ENCODE measurements at regions not wholly inside any gene's neighbourhood (a gene's known extent, or its start where the extent isn't known, plus 50 kb on each side); places are given as distances from the start of the nearest gene placed in this dataset.
"Not testable (repeated sequence)": the region's sequence is repeated elsewhere in the genome, so short reads cannot be mapped to it uniquely, and the experiment has no call there.

DNA sequence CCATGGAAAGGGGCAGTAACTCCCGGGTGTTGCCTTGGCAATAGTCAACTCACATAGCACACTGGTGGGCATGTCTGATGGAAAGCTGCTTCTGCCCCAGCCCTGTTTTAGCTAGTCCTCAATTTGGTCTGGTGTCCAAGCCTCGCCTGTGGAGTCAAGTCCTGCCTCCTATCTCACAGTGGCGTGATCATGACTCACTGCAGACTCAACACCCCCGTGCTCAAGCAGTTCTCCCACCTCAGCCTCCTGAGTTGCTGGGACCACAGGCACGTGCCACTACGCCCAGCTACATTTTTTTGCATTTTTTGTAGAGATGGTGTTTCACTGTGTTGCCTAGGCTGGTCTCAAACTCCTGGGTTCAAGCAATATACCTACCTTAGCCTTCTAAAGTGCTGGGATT, 218.9 kb upstream of the FRG2C start:
- DNase-seq (ENCODE audit: low read depth): not testable (repeated sequence)

DNA sequence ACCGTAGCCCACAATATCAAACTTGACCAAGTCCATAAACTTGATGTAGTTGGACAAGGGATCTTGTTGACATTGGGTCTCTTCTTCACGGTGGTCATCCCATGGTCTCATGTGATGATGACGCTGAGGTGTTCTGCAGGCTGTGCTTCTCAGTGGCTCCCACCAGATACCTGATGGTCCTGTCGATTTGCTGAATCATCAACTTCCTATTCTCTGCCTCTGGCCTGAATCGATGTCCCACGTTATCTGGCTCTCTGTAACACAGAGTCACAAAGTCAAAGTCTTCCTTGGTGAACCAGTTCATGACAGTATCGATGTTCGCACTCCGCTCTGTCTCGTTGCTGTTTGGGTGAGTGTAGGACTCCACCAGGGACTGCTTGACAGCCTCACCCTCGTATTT, 217.2 kb upstream of the FRG2C start:
- not testable (repeated sequence) for DNase-seq (ENCODE audit: low read depth)

DNA sequence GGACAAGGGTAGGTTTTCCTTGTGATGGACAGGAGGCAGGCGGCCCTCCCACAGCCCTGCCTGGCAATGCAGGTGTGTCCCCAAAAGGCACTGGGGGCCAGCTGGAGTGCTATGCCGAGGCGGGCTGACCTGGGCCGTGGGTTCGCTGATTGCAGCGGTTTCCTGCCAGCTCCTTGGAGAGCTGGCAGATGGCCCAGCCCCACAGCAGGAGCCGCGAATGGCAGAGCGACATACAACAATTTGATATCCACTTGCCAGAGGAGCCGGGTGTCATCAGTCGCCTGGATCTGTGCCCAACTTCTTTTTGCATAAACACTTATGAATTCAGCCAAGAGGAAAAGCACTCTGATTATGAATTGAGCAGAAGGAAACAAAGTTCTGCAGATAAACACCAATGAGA, 210.8 kb upstream of the FRG2C start:
- DNase-seq (ENCODE audit: low read depth): not testable (repeated sequence)

DNA sequence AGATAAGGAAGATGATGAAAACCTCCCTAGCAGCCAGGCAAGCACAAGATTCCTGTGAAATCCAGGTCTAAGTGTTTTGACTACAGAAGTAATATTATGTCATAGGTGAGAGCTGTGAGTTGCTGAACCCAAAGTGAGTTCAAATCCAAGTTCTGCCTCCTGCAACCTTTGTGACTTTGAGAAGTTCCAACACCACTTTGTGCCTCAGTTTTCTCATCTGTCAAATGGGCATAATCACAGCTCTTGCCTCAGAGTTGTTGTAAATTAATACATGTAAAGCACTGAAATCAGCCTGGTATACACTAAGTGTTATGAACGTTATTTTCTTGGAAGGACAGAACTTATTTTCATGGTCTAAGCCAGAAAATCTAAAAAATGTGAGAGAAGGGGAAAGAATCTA, 210.3 kb upstream of the FRG2C start:
- not testable (repeated sequence) for DNase-seq (ENCODE audit: low read depth)

DNA sequence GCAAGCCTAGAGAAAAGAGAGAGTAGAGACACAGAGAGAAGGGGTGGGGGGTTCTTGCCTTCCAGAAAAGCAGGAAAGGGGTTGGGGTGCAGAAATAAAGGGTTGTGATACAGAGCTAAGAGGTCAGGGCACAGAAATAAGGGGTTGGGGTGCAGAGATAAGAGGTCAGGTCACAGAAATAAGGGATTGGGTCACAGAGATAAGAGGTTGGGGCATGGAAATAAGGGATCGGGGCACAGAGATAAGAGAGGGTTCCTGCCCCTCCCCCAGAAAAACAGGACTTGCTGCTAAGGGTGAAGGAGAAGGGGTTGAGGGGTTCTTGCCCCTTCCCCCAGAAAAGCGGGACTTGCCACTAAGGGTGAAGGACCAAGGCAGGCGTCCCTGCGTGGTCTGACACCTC, 189.6 kb upstream of the FRG2C start:
- not testable (repeated sequence) for DNase-seq (ENCODE audit: low read depth)

DNA sequence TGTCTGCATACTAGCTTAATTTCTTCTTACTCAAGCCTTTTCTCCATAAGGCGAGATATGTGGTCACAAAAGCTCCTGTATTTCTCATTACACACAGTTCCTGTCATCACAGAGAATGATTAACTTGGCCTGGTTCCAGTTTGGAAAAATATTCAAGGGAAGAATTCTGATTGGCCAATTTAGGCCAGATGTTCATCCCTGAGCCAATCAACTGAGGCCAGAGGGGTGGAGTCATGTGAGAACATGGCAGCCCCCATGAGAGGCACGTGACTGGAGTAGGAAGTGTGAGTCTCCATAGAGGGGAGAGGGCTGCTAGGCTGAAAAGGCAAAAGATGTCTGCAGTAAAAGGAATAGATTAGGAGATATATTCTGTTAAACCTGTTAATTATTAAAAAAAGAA, 167.5 kb upstream of the FRG2C start:
- DNase-seq (ENCODE audit: low read depth): not testable (repeated sequence)

DNA sequence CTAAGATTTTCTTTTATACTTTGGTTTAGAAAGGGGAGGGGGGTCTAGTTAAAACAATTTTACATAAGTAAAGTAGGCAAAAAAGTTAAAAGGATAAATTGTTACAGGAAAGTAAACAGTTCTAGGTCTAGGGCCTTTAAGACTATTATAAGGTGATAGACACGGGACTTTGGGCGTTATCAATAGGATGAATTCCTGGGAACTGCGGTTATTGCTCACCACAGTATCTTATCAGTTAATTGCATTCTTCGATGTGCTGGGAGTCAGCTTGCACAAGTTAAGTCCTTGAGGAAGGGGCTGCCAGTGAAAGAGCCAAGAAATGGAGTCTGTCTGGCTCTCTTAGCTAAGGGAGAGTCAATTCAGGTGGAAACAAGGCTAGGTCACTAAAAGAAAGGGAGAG, 163.8 kb upstream of the FRG2C start:
- not testable (repeated sequence) for DNase-seq (ENCODE audit: low read depth)

DNA sequence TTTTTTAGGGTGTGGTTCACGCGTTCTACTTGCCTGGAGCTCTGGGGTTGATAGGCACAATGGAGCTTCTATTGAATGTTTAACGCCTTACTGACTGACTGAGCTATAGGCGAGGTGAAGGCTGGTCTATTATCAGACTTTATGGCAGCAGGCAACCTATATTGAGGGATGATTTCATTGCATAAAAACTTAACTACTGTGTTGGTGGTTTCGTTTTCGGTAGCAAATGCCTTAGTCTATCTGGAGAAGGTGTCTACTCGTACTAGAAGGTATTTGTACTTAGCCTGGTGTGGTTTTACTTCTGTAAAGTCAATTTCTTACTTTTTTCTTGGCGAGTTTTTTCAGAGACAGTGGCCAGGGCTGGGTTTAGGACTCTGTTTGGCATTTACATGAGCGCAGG, 162.0 kb upstream of the FRG2C start:
- not testable (repeated sequence) for DNase-seq (ENCODE audit: low read depth)

DNA sequence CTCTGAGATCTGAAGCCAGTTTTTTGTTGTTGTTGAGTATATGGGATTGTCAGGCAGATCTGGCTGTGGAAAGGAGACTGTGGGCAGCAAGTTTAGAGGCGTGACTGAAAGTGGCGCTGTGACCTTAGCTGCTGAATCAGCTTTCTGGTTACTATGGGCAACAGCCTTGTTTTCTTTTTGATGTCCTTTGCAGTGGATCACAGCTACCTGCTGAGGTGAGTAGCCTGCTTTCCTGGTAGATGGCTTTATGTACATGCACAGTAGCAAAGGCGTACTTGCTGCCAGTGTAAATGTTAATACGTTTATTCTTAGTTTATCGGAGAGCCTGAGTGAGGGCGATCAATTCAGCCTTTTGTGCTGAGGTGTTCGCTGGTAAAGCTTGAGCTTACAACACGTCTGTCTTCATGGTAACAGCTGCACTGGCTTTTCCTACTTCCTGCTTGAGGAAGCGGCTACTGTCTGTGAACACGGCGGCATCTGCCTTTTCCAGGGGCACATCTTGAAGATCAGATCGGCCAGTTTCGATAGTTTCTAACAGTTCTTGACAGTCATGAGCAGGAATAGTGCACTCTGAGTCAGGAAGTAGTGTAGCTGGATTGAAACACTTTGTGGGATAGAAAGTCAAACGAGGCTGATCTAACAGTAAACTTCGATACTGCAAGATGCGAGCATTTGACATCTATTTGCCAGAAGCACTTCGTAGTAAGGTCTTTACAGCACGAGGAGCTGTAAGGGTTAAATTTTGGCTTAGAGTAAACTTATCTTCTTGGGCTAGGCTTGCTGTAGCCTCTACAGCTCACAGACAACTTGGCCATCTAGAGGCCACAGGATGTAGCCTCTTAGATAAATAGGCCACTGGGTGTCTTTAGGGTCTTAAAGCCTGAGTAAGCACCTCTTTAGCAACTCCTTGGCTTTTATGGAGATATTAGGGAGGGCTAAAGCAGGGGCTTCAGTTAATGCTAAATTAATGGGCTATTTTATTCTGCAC, 161.1 kb upstream of the FRG2C start:
- not testable (repeated sequence) for DNase-seq (ENCODE audit: low read depth)

DNA sequence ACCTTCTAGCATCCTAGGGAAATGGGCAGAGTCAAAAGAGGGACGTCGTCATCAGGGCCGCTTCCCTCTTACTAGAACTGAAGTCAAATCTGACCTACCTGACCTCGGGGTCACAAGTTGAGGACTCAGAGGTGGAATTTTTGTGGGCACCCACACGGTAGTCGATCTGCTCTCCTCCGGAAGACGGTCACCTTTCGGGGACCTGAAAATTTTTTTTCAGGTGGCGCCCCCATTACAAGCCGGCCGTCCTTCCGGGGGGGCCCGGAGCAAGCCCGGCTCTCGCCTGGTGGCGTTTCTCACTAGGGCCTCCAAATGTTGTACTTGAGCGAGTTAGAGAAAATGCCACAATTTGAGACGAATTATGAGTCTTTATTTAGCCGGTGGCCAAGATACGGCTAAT, 157.5 kb upstream of the FRG2C start:
- no peak for DNase-seq (ENCODE audit: low read depth)

DNA sequence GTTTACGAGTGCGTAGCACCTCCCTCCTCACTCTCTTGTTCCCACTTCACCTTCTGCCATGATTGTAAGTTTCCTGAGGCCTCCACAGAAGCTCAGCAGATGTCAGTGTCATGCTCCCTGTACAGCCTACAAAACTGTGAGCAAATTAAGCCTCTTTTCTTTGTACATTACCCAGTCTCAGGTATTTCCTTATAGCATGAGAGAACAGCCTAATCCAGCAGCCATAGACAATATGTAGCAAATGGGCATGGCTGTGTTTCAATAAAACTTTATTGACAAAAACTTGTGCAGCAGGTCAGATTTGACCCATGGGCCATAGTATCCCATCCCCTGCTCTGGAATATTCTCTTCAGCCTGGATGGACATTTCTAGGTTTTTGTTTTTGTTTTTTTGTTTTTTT, 156.2 kb upstream of the FRG2C start:
- DNase-seq (ENCODE audit: low read depth): not testable (repeated sequence)

DNA sequence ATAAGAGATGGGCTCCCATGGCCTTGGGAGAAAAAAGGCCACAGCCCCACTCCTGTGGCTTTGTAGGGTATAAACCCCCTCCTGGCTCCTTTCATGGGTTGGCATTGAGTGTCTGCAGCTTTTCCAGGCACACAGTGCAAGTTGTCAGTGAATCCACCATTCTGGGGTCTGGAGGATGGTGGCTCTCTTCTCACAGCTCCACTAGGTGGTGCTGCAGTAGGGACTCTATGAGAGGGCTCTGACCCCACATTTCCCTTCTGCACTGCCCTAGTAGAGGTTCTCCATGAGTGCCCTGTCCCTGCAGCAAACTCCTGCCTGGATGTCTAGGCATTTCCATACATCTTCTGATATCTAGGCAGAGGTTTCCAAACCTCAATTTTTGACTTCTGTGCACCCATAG, 136.5 kb upstream of the FRG2C start:
- not testable (repeated sequence) for DNase-seq (ENCODE audit: low read depth)

DNA sequence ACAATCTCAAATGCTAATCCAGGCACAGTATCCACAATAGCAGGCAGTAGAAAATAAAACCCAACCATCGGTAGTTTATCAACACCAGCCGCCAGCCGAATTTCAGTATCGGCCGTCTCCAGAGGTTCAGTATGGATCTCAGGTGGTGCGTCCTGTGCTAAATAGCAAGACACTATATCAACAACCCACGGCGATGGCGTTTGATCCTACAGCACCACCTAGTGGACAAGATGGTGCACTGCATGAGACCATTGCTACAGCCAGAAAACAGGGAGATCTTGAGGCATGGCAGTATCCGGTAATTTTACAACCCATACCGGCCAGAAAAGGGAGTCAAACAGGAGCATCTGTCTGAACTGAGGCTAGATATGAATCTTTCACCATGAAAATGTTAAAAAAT, 112.0 kb upstream of the FRG2C start:
- not testable (repeated sequence) for DNase-seq (ENCODE audit: low read depth)

DNA sequence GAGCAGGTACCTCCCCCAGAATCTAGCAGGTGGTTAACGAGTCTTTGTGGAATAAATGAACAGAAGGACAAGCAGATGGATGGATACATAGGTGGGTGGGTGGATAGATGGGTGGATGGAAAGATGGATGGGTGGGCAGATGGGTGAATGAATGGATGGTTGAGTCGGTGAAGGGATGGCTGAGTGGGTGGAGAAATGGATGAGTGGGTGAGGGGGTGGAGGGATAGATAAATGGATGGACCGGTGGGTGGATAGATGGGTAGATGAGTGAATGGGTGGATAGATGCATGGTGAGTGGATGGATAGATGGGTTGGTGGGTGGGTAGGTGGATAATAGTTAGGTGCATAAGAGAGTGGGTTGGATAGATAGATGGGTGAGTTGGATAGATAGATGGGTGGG, 99.7 kb upstream of the FRG2C start:
- DNase-seq (ENCODE audit: low read depth): not testable (repeated sequence)

DNA sequence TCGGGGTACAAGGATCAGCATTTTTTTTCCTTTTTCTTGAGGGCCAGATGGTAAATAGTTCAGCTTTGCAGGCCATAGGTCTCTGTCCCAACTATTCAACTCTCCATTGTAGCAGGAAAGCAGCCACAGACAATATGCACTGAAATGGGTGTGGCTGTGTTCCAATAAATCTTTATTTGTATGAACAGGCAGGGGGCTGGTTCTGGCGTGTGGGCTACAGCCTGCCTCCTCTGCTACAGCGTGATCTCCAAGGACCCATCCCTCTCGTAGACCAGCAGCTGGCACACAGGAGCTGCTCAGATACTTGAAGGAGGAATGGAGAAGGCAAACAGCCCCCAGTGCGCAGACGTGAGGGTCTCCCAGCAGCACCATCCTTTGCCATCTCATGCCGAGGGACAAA, 91.8 kb upstream of the FRG2C start:
- not testable (repeated sequence) for DNase-seq (ENCODE audit: low read depth)

DNA sequence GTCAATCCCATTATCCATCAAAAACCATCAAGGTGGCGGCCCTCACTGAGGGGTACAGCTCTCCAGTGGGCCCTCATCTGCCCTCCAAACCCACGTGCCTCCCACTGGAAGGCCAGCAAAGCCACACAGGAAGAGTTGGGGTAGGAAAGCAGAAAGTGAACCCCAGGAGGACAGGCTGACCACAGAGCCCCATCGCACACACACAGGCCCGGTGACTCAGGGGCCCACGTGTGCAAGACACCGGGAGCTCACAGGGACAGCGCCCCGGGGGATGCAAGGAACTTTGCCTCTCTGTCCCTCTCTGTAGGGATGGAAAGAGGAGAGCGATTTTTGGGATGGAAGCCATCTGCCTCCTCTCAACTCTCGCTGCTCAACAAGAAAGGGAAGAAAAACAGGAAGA, 85.0 kb upstream of the FRG2C start:
- not testable (repeated sequence) for DNase-seq (ENCODE audit: low read depth)

DNA sequence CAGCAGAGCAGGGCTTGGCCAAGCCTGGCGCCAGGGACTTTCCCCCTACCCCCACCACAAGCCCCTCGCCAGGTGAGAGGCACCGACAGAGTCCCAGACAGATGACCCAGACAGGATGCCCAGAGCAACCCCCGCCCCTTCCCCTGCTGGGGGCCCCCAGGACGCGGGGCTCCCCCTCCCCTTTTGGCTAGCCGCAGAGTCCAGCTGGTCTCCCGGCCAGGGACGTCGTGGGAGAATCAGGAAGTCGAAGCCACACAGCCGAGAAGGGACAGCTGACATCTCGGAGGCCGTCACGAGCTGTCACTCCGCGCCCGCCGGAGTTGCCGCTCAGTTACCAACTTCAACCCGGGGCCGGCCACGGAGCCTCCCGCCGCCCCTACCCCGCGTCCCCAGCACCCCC, 84.6 kb upstream of the FRG2C start:
- not testable (repeated sequence) for DNase-seq (ENCODE audit: low read depth)

DNA sequence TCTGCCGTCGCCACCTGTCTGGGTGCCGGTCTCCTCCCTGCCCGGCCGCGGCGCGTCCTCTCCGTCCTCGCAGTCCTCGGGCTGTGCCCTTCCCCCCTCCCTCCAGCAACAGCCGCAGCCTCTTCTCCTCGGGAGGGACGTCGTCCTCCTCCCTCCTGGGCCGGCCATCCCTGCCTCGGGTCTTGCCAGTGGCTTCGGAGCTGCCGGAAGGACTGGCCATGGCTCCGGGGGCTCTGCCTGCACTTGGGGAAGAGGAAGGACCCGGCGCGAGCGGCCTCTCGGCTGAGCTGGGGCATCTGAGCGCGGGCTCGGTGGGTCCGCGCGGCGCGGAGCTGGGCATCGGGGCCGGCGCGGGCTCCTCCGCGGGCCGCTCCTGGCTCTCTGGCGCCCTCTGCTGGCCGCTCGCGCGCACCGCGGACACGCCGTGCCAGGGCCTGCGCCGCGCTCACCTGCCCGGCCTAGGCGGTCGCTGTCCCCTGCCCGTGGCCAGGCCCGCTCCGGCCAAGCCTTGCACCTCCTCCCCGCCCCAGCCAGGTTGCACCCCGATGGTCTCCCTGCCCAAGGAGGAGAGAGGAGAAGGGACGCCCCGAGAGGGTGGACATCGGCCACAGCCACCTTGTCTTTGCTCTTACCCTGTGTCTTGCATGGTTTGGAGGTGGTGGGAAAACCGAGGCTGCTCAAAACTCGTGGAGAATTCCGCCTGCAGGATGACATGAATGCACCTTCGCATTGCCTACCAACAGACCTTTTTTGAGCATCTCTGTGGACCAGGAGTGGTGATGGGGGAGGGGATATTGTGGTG, 83.9 kb upstream of the FRG2C start:
- peak; percentile 9 for DNase-seq (ENCODE audit: low read depth)

DNA sequence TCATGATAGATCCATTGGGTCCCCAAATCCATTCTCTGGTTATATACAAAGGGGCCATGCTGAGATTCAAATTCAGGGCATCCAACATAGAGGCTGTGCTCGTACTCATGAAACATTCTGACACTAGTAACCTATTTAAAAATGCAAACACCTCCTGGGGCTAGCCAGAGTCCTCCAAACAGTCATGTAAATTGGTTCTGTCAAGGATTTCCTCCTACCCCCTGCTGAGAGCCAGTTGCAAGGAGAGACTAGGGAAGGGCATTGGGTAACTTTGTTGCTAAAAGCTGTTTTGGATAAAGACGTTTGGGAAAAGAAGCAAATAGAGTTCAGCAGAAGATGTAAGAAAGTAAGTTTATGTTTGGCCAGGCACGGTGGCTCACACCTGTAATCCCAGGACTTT, 81.6 kb upstream of the FRG2C start:
- DNase-seq (ENCODE audit: low read depth): not testable (repeated sequence)

DNA sequence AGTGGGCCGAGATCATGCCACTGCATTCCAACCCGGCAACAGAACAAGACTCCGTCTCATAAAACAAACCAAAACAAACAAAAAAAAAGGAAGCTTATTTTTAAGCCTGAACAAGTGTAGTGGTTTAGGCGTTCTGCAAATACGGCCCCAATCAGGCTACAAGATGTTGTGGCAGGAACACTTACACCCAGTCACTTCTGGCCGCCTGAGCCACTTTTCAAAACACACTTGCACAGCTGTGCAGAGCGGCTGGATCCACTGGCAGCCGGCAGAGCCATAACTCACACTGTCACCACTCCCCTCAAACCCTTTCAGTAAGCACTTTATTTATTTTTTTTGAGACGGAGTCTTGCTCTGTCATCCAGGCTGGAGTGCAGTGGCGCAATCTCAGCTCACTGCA, 81.0 kb upstream of the FRG2C start:
- DNase-seq (ENCODE audit: low read depth): not testable (repeated sequence)

DNA sequence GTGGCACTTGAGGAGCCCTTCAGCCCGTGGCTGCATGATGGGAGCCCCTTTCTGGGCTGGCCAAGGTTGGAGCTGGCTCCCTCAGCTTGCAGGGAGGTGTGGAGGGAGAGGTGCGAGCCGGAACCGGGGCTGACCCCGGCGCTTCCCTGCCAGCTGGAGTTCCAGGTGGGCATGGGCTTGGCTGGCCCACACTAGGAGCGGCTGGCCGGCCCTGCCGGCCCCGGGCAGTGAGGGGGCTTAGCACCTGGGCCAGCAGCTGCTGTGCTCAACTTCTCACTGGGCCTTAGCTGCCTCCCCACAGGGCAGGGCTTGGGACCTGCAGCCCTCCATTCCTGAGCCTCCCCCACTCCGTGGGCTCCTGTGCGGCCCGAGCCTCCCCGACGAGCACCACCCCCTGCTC, 76.4 kb upstream of the FRG2C start:
- DNase-seq (ENCODE audit: low read depth): not testable (repeated sequence)

DNA sequence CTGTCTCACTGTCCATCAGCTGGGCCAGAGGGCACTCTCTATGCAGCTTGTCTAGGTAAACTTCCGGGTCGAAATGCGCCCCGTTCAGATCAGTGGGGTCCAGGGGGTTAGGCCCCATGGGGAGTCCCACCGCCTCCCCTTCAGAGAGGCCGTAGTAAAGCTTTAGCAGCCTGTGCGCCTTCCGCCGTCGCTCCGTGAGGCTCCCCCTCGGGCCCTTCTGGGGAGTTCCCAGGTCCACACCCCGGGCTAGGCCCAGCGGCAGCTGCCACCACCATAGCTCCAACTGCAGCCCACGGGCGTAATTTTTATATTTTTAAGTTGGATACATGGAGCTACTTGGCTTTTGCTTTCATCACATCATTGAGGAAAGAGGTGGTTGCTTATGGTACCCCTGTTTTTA, 73.7 kb upstream of the FRG2C start:
- not testable (repeated sequence) for DNase-seq (ENCODE audit: low read depth)

Data from stimulated activated CD8-positive, alpha-beta memory T cell treated with anti-CD3 and anti-CD28 coated beads, Interleukin-12 subunit alpha, Interleukin-12 subunit beta, amount 100 ng/mL, for 1 hour (primary cell).